ENCODE measurements at regions not wholly inside any gene's neighbourhood (a gene's known extent, or its start where the extent isn't known, plus 50 kb on each side); places are given as distances from the start of the nearest gene placed in this dataset.

DNA sequence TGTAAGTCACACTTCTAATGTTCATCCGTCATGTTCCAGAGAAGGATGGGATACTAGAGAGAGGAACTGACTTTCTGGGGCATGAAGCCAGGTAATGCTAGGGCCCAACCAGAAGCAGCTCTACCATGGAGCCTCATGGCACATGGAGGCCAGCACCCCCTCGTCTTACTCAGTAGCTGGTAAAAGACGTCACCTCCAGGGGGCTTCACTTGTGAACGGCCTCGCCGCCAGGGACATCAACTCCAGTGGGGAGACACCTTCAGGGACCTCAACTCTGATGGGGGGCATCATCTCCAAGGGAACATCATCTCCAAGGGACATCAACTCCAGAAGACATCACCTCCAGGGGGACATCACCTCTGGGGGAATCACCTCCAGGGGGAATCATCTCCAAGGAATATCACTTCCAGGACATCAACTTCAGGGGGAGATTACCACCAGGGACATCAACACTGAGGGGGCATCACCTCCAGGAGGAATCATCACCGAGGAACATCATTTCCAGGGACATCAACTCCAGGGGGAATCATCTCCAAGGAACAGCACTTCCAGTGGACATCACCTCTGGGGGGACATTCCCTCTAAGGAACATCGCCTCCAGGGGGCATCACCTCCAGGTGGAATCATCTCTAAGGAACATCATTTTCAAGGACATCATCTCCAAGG is 168.4 kb downstream of the NDUFA10 start:
- no TSS peak for BruUV-seq (replicated peaks)
- CTCF ChIA-PET (ENCODE audit: low intra/inter-chr PET ratio) = no interaction called here
- no peak for ATAC-seq

More for the DNA sequence above, 168.4 kb downstream of the NDUFA10 start:
- Histone ChIP-seq H3K4me3 (no peak overlapping the region), H3K9me3 (replicated peaks; ENCODE audit: control insufficient read depth, insufficient read depth, low read depth, low read length) (no peaks in the 10 kb centered on the region), H3K27ac (ENCODE audit: extremely low read depth, low read depth, low read length) (no peak overlapping the region), H3K36me3 (ENCODE audit: control insufficient read depth, insufficient read depth, low read length) (no peaks in the 10 kb centered on the region), H3K9me1 (ENCODE audit: control insufficient read depth, insufficient read depth, low read length) (no peaks in the 10 kb centered on the region), H3K4me1 (replicated peaks in 1 of 2; ENCODE audit: control insufficient read depth in 2 of 2, insufficient read depth in 2 of 2, low read length in 2 of 2) (no peaks in the 10 kb centered on the region), H3K4me2 (ENCODE audit: insufficient read depth, low read length) (no peak overlapping the region), H3K79me2 (ENCODE audit: control insufficient read depth, insufficient read depth, low read length) (no peaks in the 10 kb centered on the region), H3K27me3 (ENCODE audit: control insufficient read depth in 2 of 2, insufficient read depth in 2 of 2, low read length in 2 of 2) (peaks cover 0 to 8% of the 10 kb centered on the region in 2 experiments; a peak in 2 of 5 replicates), H3K9ac (ENCODE audit: insufficient read depth in 1 of 2, low read depth in 2 of 2, low read length in 2 of 2) (no peak overlapping the region), H2AFZ (ENCODE audit: low read depth, low read length) (no peak overlapping the region), H4K20me1 (replicated peaks; ENCODE audit: control insufficient read depth, insufficient read depth, low read length) (no peaks in the 10 kb centered on the region)
- in situ Hi-C loops (cut with MboI) (no loop called here), intact Hi-C loops (cut with micrococcal nuclease) (no loop called here)
- TF ChIP-seq, protein P1, sequence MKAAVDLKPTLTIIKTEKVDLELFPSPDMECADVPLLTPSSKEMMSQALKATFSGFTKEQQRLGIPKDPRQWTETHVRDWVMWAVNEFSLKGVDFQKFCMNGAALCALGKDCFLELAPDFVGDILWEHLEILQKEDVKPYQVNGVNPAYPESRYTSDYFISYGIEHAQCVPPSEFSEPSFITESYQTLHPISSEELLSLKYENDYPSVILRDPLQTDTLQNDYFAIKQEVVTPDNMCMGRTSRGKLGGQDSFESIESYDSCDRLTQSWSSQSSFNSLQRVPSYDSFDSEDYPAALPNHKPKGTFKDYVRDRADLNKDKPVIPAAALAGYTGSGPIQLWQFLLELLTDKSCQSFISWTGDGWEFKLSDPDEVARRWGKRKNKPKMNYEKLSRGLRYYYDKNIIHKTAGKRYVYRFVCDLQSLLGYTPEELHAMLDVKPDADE (conservative IDR thresholded peaks at IDR 0.05; ENCODE audit: control insufficient read depth, low read depth, low read length) = no peak
- TF ChIP-seq MCM2 (IDR thresholded peaks at IDR 0.05; ENCODE audit: low read depth) (no peak), XRCC4 (IDR thresholded peaks at IDR 0.05; ENCODE audit: extremely low read depth, insufficient read depth, insufficient read length) (no peak), RAD21 (CRISPR knock-in tag; conservative IDR thresholded peaks at IDR 0.05 in 1 of 2, IDR thresholded peaks at IDR 0.05 in 1 of 2) (no peak), ZNF586 (CRISPR knock-in tag; conservative IDR thresholded peaks at IDR 0.05) (no peak)
- TF ChIP-seq, protein P2, sequence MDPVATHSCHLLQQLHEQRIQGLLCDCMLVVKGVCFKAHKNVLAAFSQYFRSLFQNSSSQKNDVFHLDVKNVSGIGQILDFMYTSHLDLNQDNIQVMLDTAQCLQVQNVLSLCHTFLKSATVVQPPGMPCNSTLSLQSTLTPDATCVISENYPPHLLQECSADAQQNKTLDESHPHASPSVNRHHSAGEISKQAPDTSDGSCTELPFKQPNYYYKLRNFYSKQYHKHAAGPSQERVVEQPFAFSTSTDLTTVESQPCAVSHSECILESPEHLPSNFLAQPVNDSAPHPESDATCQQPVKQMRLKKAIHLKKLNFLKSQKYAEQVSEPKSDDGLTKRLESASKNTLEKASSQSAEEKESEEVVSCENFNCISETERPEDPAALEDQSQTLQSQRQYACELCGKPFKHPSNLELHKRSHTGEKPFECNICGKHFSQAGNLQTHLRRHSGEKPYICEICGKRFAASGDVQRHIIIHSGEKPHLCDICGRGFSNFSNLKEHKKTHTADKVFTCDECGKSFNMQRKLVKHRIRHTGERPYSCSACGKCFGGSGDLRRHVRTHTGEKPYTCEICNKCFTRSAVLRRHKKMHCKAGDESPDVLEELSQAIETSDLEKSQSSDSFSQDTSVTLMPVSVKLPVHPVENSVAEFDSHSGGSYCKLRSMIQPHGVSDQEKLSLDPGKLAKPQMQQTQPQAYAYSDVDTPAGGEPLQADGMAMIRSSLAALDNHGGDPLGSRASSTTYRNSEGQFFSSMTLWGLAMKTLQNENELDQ (CRISPR knock-in tag; IDR thresholded peaks at IDR 0.05; ENCODE audit: borderline replicate concordance) = no peak
- WGBS (ENCODE audit: insufficient coverage, low coverage, missing lambda C conversion rate) = 11% methylated on average over 6 of the region's 8 CpGs
- FAIRE-seq (no peak), DNase-seq (ENCODE audit: extremely low read depth in 1 of 4, low spot score in 3 of 4) (no peak)
- POLR2A ChIA-PET = no interaction called here
